ENCODE measurements at regions not wholly inside any gene's neighbourhood (a gene's known extent, or its start where the extent isn't known, plus 50 kb on each side); places are given as distances from the start of the nearest gene placed in this dataset.

DNA sequence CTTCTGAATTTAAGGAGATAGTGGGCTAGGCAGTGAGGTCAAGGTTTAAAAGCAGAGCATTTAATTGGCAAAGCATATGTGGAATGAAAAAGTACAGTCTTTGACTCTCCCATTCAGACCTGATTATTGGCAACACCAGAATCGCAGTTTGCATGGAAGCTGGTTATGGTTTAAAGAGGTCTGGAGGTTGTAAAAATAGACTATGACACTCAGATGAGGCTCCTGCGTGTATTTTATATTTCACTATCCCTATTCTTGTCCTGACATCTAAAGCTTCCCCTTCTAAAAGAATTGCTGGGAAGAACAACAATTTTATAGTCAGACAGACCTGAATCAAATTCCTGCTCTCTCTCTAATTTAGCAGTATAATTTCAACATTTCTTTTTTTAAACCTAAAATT lies 302.9 kb downstream of the PCDH7 start:
- no peaks in the 10 kb centered on the region for H3K36me3 Mint-ChIP-seq (ENCODE audit: insufficient read depth in 1 of 3, low read depth in 3 of 3)
- Histone ChIP-seq H3K9ac (ENCODE audit: extremely low read depth, insufficient read length, low read length) (no peak overlapping the region), H2AFZ (ENCODE audit: low read length) (no peak overlapping the region), H3K4ac (ENCODE audit: low read depth, low read length) (no peak overlapping the region), H3K79me2 (ENCODE audit: insufficient read depth, low read length) (no peaks in the 10 kb centered on the region), H4K20me1 (ENCODE audit: control insufficient read depth, insufficient read depth, insufficient read length) (no peaks in the 10 kb centered on the region), H2BK12ac (ENCODE audit: insufficient read length, low read depth, low read length) (no peak overlapping the region), H3T11ph (ENCODE audit: low read length) (no peak overlapping the region), H2BK15ac (ENCODE audit: low read depth, low read length) (no peak overlapping the region), H2BK120ac (ENCODE audit: low read depth, low read length, poor library complexity, severe bottlenecking) (no peak overlapping the region), H3K27ac (ENCODE audit: insufficient read length, low read depth, low read length) (no peak overlapping the region), H3K79me1 (ENCODE audit: insufficient read depth, low read depth, low read length, poor library complexity, severe bottlenecking) (no peaks in the 10 kb centered on the region), H2AK5ac (ENCODE audit: insufficient read length, low read length) (no peak overlapping the region), H3K4me1 (ENCODE audit: insufficient read depth, low read length) (no peaks in the 10 kb centered on the region), H3K4me2 (ENCODE audit: insufficient read depth, insufficient read length, low read length) (no peak overlapping the region), H3K18ac (ENCODE audit: insufficient read length, low read depth, low read length) (no peak overlapping the region), H3K9me3 (ENCODE audit: control insufficient read depth, low read depth, low read length) (no peaks in the 10 kb centered on the region), H4K91ac (ENCODE audit: insufficient read length, low read depth, low read length) (no peak overlapping the region), H4K8ac (replicated peaks; ENCODE audit: insufficient read length, low read depth, low read length) (no peak overlapping the region), H3K23me2 (ENCODE audit: insufficient read length, low read depth, low read length, poor library complexity, severe bottlenecking) (no peaks in the 10 kb centered on the region), H2BK5ac (ENCODE audit: insufficient read length, low read length) (no peak overlapping the region), H4K5ac (ENCODE audit: insufficient read length, low read depth, low read length) (no peak overlapping the region), H3K27me3 (ENCODE audit: insufficient read depth, low read length) (no peaks in the 10 kb centered on the region), H3K56ac (ENCODE audit: insufficient read length, low read depth, low read length) (no peak overlapping the region), H3K23ac (ENCODE audit: insufficient read length, low read depth, low read length) (no peak overlapping the region), H3K14ac (ENCODE audit: insufficient read depth, low read length) (no peak overlapping the region; the same call in 1 of the 2 replicates), H2BK20ac (ENCODE audit: low read depth, low read length, poor library complexity, severe bottlenecking) (no peak overlapping the region)
- no peak overlapping the region for H3K27ac Mint-ChIP-seq
- H3K9me3 Mint-ChIP-seq: no peaks in the 10 kb centered on the region
- WGBS (ENCODE audit: extremely low coverage, insufficient read length, low lambda C conversion rate): no CpG with 5 or more reads among the region's 2 CpGs
- peaks cover 4 to 14% of the 10 kb centered on the region in 2 experiments for H3K4me1 Mint-ChIP-seq
- H3K4me3 Mint-ChIP-seq: no peak overlapping the region
- DNase-seq: no peak
- H3K27me3 Mint-ChIP-seq (ENCODE audit: low read depth): no peaks in the 10 kb centered on the region
- TF ChIP-seq, protein P1, sequence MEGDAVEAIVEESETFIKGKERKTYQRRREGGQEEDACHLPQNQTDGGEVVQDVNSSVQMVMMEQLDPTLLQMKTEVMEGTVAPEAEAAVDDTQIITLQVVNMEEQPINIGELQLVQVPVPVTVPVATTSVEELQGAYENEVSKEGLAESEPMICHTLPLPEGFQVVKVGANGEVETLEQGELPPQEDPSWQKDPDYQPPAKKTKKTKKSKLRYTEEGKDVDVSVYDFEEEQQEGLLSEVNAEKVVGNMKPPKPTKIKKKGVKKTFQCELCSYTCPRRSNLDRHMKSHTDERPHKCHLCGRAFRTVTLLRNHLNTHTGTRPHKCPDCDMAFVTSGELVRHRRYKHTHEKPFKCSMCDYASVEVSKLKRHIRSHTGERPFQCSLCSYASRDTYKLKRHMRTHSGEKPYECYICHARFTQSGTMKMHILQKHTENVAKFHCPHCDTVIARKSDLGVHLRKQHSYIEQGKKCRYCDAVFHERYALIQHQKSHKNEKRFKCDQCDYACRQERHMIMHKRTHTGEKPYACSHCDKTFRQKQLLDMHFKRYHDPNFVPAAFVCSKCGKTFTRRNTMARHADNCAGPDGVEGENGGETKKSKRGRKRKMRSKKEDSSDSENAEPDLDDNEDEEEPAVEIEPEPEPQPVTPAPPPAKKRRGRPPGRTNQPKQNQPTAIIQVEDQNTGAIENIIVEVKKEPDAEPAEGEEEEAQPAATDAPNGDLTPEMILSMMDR (conservative IDR thresholded peaks at IDR 0.05): no peak

Measured in H9 (cell line).